ENCODE measurements at regions not wholly inside any gene's neighbourhood (a gene's known extent, or its start where the extent isn't known, plus 50 kb on each side); places are given as distances from the start of the nearest gene placed in this dataset.

- no peak overlapping the region for H3K4me3 ChIP-seq (ENCODE audit: low read length)
- no peak for TF ChIP-seq CTCF (conservative IDR thresholded peaks at IDR 0.05; ENCODE audit: low read length)
Measured at GRCh38 chr12:125657681-125658080, 592.4 kb downstream of the AACS start.

DNA sequence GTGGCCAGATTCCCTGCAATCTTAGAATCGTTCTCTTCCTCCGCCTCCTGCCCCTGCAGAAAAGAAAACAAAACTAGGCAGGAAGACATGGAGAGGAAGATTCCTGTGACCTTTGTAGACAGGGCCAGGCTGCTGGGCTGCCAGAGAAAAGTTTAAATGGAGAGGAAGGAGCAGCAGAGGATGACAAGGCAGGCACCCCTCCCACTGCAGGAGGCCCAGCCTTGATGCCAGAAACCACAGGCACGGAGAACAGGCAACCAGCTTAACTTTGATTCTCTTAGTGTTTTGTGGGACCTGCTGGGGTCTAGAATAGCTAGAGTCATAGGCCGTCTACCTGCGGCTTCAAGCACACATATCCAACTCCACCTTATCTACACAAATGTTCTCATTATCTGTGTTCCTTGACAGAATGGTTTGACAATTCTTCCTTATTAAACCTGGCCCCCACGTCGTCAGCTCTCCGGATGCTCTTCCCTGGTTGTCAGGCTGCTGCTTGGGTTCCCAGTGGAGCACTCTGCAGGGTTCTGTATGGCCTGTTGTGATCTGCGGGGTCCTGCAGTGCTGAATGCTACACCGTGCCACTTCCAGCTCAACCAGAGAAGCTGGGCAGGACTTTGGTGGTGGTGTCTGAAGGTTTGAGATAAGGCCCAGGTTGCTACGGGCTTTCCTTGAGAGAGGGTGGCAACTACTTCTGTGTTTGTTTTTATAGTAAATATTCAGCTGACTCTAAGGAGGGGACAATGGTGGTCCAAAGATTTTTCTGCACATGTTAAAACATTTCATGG is 609.5 kb downstream of the AACS start:
- DNase-seq (ENCODE audit: low read depth): no peak
- H3K4me3 ChIP-seq (ENCODE audit: low read length): no peak overlapping the region
- TF ChIP-seq CTCF (conservative IDR thresholded peaks at IDR 0.05; ENCODE audit: low read length): no peak

More at GRCh38 chr12:125657681-125658080, 592.4 kb downstream of the AACS start:
- no peak for DNase-seq (ENCODE audit: low read depth)

DNA sequence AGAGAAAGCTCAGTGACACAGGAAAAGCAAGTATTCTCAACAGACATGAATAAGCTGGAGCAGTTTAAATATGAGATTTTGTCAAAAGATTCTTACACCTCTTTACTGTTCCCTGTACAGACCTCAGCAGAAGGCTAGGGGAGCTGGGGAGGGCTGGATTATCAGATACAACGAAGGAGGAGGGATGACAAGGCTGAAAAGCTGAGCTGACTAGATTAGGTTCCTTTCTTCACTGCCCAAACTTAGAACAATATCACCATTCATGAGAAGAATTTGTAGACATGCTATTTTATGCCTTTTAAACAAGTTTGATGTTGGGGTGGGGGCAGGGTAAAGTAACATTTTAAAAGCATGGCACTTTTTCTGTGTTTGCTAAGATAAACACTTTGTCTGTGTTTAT is 611.1 kb downstream of the AACS start:
- no peak overlapping the region for H3K4me3 ChIP-seq (ENCODE audit: low read length)
- DNase-seq (ENCODE audit: low read depth): no peak
- no peak for TF ChIP-seq CTCF (conservative IDR thresholded peaks at IDR 0.05; ENCODE audit: low read length)

GRCh38 chr12:125677829-125678228 is 612.6 kb downstream of the AACS start:
- DNase-seq (ENCODE audit: low read depth): no peak
- no peak overlapping the region for H3K4me3 ChIP-seq (ENCODE audit: low read length)
- TF ChIP-seq CTCF (conservative IDR thresholded peaks at IDR 0.05; ENCODE audit: low read length): no peak

- TF ChIP-seq CTCF (conservative IDR thresholded peaks at IDR 0.05; ENCODE audit: low read length): no peak
Measured at GRCh38 chr12:125678589-125678993, 613.4 kb downstream of the AACS start.

GRCh38 chr12:125683748-125684381 is 618.6 kb downstream of the AACS start:
- no peak overlapping the region for H3K4me3 ChIP-seq (ENCODE audit: low read length)
- DNase-seq (ENCODE audit: low read depth): no peak
- no peak for TF ChIP-seq CTCF (conservative IDR thresholded peaks at IDR 0.05; ENCODE audit: low read length)

More at GRCh38 chr12:125678589-125678993, 613.4 kb downstream of the AACS start:
- no peak overlapping the region for H3K4me3 ChIP-seq (ENCODE audit: low read length)
- no peak for DNase-seq (ENCODE audit: low read depth)

Measured in AG10803 (cell line).